GM12892 (cell line): ENCODE measurements at regions not wholly inside any gene's neighbourhood (a gene's known extent, or its start where the extent isn't known, plus 50 kb on each side); places are given as distances from the start of the nearest gene placed in this dataset.
"Not testable (repeated sequence)": the region's sequence is repeated elsewhere in the genome, so short reads cannot be mapped to it uniquely, and the experiment has no call there.

Experiments
- DNase-seq: peaks from one replicate; pipeline ENCODE4 v3.0.0; 2011; ENCODE audit not compliant: insufficient read length
- FAIRE-seq: peaks from 2 replicates; lab custom pipeline; 2011; peaks lifted over from hg19 to GRCh38; lab: Jason Lieb, UNC
- POLR2A ChIP-seq: IDR thresholded peaks from 2 replicates; pipeline ENCODE4 v1.6.1; 2011; ENCODE audit warnings: low read depth, low read length, control low read depth
- POLR2AphosphoS5 ChIP-seq: IDR thresholded peaks from 2 replicates; pipeline ENCODE4 v1.6.1; 2011; ENCODE audit warnings: low read depth, low read length, control low read depth
- TAF1 ChIP-seq: IDR thresholded peaks from 2 replicates; pipeline ENCODE4 v1.6.1; 2011; ENCODE audit warnings: low read depth, mild to moderate bottlenecking, control low read depth, low read length, borderline replicate concordance

- TF ChIP-seq POLR2A (no peak), POLR2AphosphoS5 (no peak), TAF1 (no peak)
- no peak for FAIRE-seq
- no peak for DNase-seq
These were observed 133.1 kb upstream of the PELI1 start for GRCh38 chr2:64277101-64277849.

GRCh38 chr2:64280812-64281211, 136.6 kb upstream of the PELI1 start:
- DNase-seq, FAIRE-seq: not testable (repeated sequence)

GRCh38 chr2:64283006-64283570, 138.9 kb upstream of the PELI1 start:
- no peak for DNase-seq
- no peak for FAIRE-seq
- TF ChIP-seq POLR2A (no peak), POLR2AphosphoS5 (no peak)

- no peak for TF ChIP-seq POLR2A
- TF ChIP-seq POLR2AphosphoS5 = no peak
- TF ChIP-seq TAF1 = no peak
- DNase-seq (peak; percentile 31), FAIRE-seq (peak; percentile 84)
These were observed 139.6 kb upstream of the PELI1 start for GRCh38 chr2:64283641-64284361.

DNA sequence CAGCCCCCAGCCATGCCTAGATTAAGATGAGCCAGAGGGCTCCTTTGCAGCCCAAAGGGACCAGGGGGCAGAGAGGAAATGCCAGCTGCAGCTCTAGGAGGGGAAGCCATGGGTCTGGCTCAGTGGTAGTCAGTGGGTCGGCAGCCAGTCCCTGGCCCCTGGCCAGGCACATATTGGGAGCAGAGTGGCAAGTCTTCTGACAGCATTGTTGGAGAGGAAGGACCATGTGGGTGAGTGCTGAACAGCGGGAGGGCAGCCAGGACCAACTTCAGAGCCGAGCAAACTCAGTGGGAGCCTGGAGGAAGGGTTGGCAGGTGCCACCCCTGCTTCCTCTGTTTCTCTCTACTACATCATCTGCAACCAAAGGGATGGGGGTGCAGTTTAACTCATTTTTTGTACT, 140.5 kb upstream of the PELI1 start:
- FAIRE-seq = no peak
- DNase-seq = no peak
- TF ChIP-seq POLR2A (no peak), POLR2AphosphoS5 (no peak), TAF1 (no peak)

- DNase-seq (no peak), FAIRE-seq (no peak)
- TF ChIP-seq POLR2AphosphoS5 = no peak
- no peak for TF ChIP-seq TAF1
- no peak for TF ChIP-seq POLR2A
These were observed 143.1 kb upstream of the PELI1 start for GRCh38 chr2:64287202-64287740.

DNA sequence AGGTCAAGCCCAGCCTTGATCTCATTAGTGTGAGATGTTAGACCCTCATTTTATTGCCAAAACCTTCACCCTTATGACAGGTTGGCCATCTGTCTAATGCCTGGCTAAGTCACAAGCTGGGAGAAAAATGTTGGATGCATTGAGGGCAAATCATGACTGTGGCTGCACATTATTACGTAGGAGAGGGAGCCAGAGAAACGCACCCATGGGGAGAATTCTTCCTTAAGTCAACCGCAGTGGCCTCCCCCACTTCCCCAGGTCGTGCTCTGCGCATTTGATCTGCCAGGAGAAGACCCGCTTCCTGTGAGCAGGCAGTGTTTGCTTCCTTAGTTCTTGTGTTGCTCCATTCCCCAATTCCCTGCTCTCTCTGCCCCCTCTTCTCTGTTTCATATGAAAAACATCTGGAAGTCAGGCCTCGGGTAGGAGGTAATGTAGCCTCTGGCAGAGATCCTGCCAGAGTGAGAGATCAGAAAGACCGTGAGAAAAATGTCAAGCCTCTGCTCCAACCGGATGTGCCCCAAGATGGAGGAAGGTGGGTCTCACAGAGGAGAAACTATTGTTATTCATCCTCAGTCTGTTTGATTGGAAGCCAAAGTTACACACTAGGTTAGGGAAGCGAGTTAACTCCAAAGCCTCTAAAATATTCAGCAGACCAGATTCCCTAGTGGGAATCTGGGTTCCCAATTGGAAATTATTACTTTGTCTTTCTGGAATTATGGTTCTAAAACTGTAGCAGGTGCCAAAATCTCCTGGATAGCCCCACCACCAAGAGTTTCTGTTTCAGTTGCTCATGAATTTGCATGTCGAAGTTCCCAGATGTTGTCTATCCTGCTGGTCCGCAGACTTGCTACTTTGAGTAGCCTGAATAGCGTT, 144.3 kb upstream of the PELI1 start:
- no peak for FAIRE-seq
- no peak for TF ChIP-seq TAF1
- no peak for TF ChIP-seq POLR2AphosphoS5
- TF ChIP-seq POLR2A = no peak
- no peak for DNase-seq

DNA sequence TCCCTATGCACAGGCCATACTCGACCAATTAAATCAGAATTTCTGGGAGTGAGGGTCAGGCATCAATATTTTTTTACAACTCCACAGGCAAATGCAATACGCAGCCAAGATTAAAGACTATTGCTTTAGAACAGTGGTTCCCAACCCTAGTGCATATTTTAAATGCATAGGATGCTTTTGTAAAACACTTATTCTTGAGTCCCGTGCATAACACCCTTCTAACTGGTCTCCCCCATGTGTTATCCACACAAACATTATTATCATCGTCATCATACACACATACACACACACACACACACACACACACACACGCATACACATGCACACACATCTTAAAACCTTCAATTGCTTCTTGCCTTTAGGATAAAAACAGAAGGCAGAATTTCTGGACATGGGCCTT, 145.0 kb upstream of the PELI1 start:
- no peak for FAIRE-seq
- DNase-seq = no peak
- no peak for TF ChIP-seq POLR2A
- TF ChIP-seq POLR2AphosphoS5 = no peak
- TF ChIP-seq TAF1 = no peak

DNA sequence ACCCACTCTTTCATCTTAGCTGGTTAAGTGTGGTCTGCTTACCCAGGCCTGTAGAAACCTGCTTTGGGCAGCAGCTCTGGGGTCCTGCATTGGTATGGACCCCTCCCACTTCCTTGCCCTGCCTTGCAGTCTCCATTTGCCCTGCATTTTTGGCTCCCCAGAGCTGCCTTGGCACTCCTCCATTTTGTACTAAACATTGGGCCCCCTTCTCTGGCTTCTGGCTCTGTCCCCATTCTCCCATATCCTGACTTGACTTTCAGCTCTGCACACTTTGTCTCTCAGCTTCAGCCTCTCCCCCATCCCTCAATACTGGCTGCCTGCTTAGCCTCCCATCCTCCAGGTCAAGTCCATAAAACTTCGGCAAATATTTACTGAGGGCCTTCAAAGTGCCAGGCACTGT, 145.5 kb upstream of the PELI1 start:
- DNase-seq (no peak), FAIRE-seq (no peak)
- TF ChIP-seq TAF1 (no peak), POLR2A (no peak), POLR2AphosphoS5 (no peak)

DNA sequence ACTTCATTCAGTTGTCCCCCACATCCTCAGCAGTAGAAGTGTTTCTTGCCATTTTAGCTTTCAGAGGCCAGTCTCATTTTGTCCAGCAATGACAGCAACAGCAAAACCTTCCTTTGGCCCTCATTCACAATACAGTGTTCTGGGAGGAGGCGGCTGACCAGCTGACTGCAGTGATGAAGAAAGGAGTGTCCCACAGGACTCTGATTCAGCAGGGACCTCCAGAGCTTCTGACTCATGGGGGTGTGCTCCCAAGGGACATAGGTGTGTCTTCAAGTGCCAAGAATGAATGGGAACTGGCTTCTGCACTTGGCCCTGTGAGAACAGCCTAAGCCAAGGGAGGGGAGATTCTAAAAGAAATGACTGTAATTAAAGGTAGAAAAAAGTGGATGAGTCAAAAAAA, 147.0 kb upstream of the PELI1 start:
- DNase-seq (no peak), FAIRE-seq (no peak)
- TF ChIP-seq POLR2A (no peak), TAF1 (no peak), POLR2AphosphoS5 (no peak)

DNA sequence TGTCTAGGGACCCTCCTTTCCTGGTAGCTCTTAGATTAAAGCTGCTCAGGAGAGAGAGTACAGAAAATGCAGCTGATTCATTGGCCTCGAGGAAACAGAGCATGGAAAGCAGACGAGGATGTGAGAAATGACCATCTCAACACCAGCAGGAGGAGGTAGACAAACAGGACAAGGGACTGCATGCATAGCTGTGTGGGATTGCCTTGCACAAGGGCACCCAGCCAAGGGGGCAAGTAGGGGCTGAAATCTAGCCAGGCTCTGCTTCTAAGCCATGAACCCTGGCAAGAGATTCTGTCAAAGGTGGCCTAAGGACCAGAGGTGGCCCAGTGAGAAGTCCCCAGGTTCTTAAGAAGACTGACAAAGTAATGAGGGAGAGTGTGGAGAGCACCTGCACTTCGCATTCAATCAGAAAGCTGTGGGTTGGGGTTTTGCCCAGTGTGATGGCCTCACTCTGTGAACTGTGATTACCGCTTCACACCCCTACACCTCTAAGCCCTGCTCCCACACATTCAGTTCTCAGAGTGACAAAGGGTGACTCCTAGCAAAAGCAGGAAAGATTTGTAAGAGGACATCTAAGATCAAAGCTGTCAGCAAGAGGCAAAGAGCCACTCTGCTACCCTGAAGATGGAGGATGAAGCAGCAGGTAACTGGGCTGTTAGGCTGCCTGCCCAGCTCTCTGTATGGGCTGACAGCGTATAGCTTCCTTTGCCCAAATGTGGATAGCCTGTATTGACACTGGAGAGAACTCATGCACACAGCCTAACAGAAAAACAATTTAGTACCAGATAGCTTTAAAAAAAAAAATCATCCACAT, 151.3 kb upstream of the PELI1 start:
- TF ChIP-seq POLR2A (no peak), TAF1 (no peak), POLR2AphosphoS5 (no peak)
- FAIRE-seq = peak; percentile 84
- no peak for DNase-seq
